ENCODE measurements at regions not wholly inside any gene's neighbourhood (a gene's known extent, or its start where the extent isn't known, plus 50 kb on each side); places are given as distances from the start of the nearest gene placed in this dataset.

DNA sequence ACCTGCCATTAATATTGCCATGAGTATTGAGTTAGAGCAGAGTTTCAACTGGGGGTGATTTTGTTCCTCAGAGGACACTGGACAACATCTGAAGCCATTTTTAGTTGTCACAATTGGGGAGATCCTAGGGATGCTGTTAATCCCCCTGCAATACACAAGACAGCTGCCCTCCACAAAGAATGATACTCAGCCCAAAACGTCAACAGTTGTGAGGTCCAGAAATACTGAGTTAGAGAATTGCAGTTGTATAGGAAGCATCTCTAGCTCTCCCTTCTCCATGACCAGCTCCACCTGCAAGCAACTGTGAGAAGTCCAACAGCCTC lies 614.0 kb upstream of the CDH5 start:
- H3K4me3 ChIP-seq (replicated peaks in 1 of 2; ENCODE audit: low read depth in 2 of 2, low read length in 2 of 2): no peak overlapping the region
- no peak for DNase-seq (ENCODE audit: low read depth in 2 of 2)
- TF ChIP-seq, protein P1, sequence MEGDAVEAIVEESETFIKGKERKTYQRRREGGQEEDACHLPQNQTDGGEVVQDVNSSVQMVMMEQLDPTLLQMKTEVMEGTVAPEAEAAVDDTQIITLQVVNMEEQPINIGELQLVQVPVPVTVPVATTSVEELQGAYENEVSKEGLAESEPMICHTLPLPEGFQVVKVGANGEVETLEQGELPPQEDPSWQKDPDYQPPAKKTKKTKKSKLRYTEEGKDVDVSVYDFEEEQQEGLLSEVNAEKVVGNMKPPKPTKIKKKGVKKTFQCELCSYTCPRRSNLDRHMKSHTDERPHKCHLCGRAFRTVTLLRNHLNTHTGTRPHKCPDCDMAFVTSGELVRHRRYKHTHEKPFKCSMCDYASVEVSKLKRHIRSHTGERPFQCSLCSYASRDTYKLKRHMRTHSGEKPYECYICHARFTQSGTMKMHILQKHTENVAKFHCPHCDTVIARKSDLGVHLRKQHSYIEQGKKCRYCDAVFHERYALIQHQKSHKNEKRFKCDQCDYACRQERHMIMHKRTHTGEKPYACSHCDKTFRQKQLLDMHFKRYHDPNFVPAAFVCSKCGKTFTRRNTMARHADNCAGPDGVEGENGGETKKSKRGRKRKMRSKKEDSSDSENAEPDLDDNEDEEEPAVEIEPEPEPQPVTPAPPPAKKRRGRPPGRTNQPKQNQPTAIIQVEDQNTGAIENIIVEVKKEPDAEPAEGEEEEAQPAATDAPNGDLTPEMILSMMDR (IDR thresholded peaks at IDR 0.05; ENCODE audit: low read depth, low read length): no peak

DNA sequence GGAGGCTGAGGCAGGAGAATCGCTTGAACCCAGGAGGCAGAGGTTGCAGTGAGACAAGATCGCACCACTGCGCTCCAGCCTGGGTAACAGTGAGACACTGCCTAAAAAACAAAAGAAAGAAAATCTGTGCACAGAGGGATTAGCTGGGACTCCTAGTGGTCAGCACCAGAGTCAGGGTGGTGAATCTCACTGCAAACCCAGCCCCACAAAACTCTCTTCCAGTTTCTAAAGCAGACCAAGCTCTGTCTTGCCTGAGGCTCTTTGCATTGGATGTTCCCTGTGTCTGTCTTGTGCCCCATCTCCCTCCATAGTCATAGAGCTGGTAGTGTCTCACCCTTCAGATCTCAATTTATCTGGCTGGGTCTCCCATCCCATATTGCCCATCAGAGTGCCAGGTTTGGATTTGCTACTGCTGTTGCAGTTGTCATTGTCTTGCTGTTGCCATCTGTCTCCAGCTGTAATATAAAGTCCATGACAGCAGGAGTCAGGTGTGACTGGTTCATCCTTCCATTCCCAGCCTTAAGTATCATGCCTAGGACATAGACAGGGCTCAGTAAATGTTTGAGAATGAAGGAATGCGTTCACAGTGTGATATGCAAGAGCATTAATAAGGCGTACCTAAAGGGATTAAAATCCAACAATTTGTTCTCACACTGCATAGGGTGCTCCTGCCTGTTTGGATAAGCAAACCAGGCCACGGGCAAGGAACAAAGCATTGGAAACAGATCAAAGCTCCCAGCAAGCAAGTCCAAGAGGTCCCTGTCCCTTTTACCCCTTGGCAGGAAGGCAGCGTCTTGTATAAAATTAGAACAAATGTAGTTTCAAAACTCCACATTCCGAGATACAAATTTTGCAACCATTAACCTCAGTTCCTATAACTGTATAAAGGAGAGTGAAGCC lies 614.6 kb upstream of the CDH5 start:
- TF ChIP-seq, protein P1 (IDR thresholded peaks at IDR 0.05; ENCODE audit: low read depth, low read length): no peak
- H3K4me3 ChIP-seq (replicated peaks in 1 of 2; ENCODE audit: low read depth in 2 of 2, low read length in 2 of 2): no peak overlapping the region
- peak in 1 of 2 donors; percentile 34 for DNase-seq (ENCODE audit: low read depth in 2 of 2)

DNA sequence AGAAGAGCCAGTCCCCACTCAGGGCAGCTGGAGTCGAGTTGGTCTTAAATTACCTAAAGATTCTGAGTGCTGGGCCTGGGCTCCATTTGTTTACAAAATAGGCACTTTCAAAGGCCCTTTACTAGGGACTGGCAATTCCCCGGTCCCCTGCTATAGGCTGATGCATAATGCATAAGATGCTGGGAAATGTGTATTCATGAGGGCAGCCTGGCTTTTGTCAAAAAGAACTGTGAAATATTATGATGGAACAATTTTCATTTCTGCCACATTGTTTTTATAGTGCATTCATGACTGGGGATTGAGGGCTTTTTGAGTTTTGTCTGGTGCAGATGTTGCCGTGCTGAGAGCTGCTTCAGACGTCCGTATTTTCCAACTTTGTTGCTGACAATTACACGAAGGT lies 617.0 kb upstream of the CDH5 start:
- no peak for DNase-seq (ENCODE audit: low read depth in 2 of 2)
- TF ChIP-seq, protein P1 (IDR thresholded peaks at IDR 0.05; ENCODE audit: low read depth, low read length): no peak
- no peak overlapping the region for H3K4me3 ChIP-seq (replicated peaks in 1 of 2; ENCODE audit: low read depth in 2 of 2, low read length in 2 of 2)

DNA sequence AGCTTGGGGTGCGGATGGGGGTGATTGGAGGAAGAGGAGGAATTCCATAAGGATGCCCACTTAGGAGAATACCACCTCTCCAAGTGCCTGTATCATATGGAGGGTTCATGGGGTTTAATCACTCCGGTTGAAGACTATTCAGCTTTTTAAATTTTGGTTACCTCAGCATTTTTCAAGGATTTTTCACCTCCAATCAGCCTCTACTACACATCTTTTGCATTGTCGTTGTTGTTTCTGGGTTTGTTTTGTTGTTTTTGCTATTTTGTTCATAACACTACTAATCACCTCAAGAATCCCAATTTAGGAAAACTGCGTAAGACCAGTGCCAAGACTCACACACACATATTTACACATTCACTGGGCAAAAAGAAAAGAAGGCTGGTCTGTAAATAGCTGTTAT lies 619.5 kb upstream of the CDH5 start:
- TF ChIP-seq, protein P1 (IDR thresholded peaks at IDR 0.05; ENCODE audit: low read depth, low read length): no peak
- H3K4me3 ChIP-seq (replicated peaks in 1 of 2; ENCODE audit: low read depth in 2 of 2, low read length in 2 of 2): no peak overlapping the region
- no peak for DNase-seq (ENCODE audit: low read depth in 2 of 2)

DNA sequence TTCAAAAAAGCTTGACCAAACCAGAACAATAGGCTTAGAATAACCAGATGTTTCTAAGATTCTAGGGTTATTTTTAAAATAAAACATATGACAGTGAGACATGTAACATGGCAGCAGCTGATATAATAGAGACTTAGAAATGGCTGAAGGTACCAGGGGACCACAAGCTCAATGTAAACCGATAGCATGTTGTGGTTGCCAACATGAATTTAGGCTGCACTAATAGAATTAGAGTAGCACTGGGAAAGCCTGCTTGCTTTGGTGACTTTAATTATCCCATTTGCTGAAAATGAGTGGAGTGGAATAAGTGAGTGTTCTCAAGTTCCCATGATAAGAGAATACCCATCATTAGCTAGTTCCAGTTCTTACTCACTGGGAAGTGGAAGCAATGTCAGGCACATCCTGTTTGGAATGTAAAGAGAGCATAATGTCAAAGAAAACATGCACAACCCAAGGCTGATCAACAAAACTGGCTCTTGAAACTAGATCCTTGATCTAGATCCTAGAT lies 621.2 kb upstream of the CDH5 start:
- DNase-seq (ENCODE audit: low read depth in 2 of 2): no peak
- TF ChIP-seq, protein P1 (IDR thresholded peaks at IDR 0.05; ENCODE audit: low read depth, low read length): no peak
- no peak overlapping the region for H3K4me3 ChIP-seq (replicated peaks in 1 of 2; ENCODE audit: low read depth in 2 of 2, low read length in 2 of 2)

DNA sequence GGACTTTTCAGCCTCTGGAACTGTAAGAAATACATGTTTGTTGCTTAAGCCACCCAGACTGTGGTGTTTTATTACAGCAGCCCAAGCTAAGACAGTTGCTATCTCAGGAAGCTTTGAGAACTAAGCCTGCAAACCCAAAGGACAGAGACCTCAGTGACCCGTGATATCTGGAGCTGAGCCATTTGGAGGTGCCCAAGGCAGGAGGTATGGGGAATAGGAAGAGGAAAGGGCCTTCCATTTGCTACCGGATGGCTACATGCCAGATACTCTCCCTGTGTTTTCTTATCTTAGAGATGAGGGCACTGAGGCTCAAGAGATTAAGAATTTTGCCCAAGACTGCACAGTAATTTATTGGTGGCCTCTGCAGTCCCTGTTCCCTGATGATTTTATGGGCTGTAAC lies 622.1 kb upstream of the CDH5 start:
- H3K4me3 ChIP-seq (replicated peaks in 1 of 2; ENCODE audit: low read depth in 2 of 2, low read length in 2 of 2): no peak overlapping the region
- DNase-seq (ENCODE audit: low read depth in 2 of 2): no peak
- TF ChIP-seq, protein P1 (IDR thresholded peaks at IDR 0.05; ENCODE audit: low read depth, low read length): no peak

All from cardiac fibroblast (primary cell).